HepG2 (cell line): ENCODE measurements at regions not wholly inside any gene's neighbourhood (a gene's known extent, or its start where the extent isn't known, plus 50 kb on each side); places are given as distances from the start of the nearest gene placed in this dataset.
A peak's percentile ranks its signal among the peaks of the same experiment; 100 is the strongest.

Source experiments
- BRCA1 ChIP-seq: sonication (generic); formaldehyde crosslinking; IDR thresholded peaks from 2 replicates; pipeline ENCODE4 v1.4.0; 2020; ENCODE audit warnings: missing genetic modification reagents
- CHCHD3 ChIP-seq: sonication (generic); formaldehyde crosslinking; IDR thresholded peaks from 2 replicates; pipeline ENCODE4 v1.8.0; 2022; ENCODE audit warnings: mild to moderate bottlenecking, missing genetic modification reagents, moderate library complexity
- FOSL1 ChIP-seq: sonication (generic); formaldehyde crosslinking; IDR thresholded peaks from 2 replicates; pipeline ENCODE4 v1.9.0; 2021; ENCODE audit warnings: missing genetic modification reagents, borderline replicate concordance
- HDAC1 ChIP-seq: sonication (generic); formaldehyde crosslinking; IDR thresholded peaks from 2 replicates; pipeline ENCODE4 v1.5.1; 2020; ENCODE audit warnings: mild to moderate bottlenecking, missing genetic modification reagents
- IRF2 ChIP-seq: IDR thresholded peaks from 2 replicates; pipeline ENCODE4 v1.6.1; 2018; ENCODE audit warnings: missing genetic modification reagents, missing compliant biosample characterization
- KMT2A ChIP-seq: sonication (generic); formaldehyde crosslinking; IDR thresholded peaks from 2 replicates; pipeline ENCODE4 v1.4.0; 2020; ENCODE audit warnings: missing genetic modification reagents
- MAX ChIP-seq: IDR thresholded peaks from 2 replicates; pipeline ENCODE4 v1.6.1; 2012; ENCODE audit warnings: inconsistent platforms
- SATB2 ChIP-seq: sonication (generic); formaldehyde crosslinking; IDR thresholded peaks from 2 replicates; pipeline ENCODE4 v1.5.0; 2020; ENCODE audit warnings: missing genetic modification reagents
- SETDB1 ChIP-seq: sonication (generic); formaldehyde crosslinking; IDR thresholded peaks from 2 replicates; pipeline ENCODE4 v1.5.1; 2020; ENCODE audit warnings: missing genetic modification reagents, mild to moderate bottlenecking, borderline replicate concordance
- SIX4 ChIP-seq: sonication (generic); formaldehyde crosslinking; IDR thresholded peaks from 2 replicates; pipeline ENCODE4 v1.4.0; 2020; ENCODE audit warnings: missing genetic modification reagents
- SOX13 ChIP-seq, 3 experiments: fragments of 450-650 bp in 1 of 3; sonication (generic) in 1 of 3; formaldehyde crosslinking in 1 of 3; IDR thresholded peaks in 2 of 3; conservative IDR thresholded peaks in 1 of 3; 2 replicates each; pipeline versions ENCODE4 v1.5.0 to v1.6.1; 2016 to 2020; ENCODE audit warnings: antibody characterized with exemption in 1 of 3, mild to moderate bottlenecking in 1 of 3, missing compliant biosample characterization in 1 of 3, missing genetic modification reagents in 1 of 3, moderate library complexity in 1 of 3
- SP5 ChIP-seq: IDR thresholded peaks from 2 replicates; pipeline ENCODE4 v1.6.1; 2016; ENCODE audit warnings: low read depth, borderline replicate concordance
- SRSF9 ChIP-seq: fragments of 200-400 bp; formaldehyde crosslinking; IDR thresholded peaks from 2 replicates; pipeline ENCODE4 v1.6.1; 2018; ENCODE audit warnings: borderline replicate concordance, mild to moderate bottlenecking, low read depth, low read length; ENCODE audit not compliant: insufficient read depth, poor library complexity, severe bottlenecking
- TARDBP ChIP-seq: sonication (generic); formaldehyde crosslinking; IDR thresholded peaks from 2 replicates; pipeline ENCODE4 v1.8.0; 2022; ENCODE audit warnings: mild to moderate bottlenecking, missing genetic modification reagents
- TBX2 ChIP-seq: sonication (generic); formaldehyde crosslinking; IDR thresholded peaks from 2 replicates; pipeline ENCODE4 v1.5.0; 2020; ENCODE audit warnings: missing genetic modification reagents, mild to moderate bottlenecking, borderline replicate concordance
- ZNF260 ChIP-seq: sonication (generic); formaldehyde crosslinking; IDR thresholded peaks from 2 replicates; pipeline ENCODE4 v1.4.0; 2020; ENCODE audit warnings: missing genetic modification reagents, low read depth, mild to moderate bottlenecking, borderline replicate concordance
- ZNF331 ChIP-seq: sonication (generic); formaldehyde crosslinking; IDR thresholded peaks from 2 replicates; pipeline ENCODE4 v1.4.0; 2020; ENCODE audit warnings: missing genetic modification reagents
- ZNF33B ChIP-seq: sonication (generic); formaldehyde crosslinking; IDR thresholded peaks from 2 replicates; pipeline ENCODE4 v1.5.1; 2020; ENCODE audit warnings: mild to moderate bottlenecking, missing genetic modification reagents
- ZNF34 ChIP-seq: sonication (generic); formaldehyde crosslinking; IDR thresholded peaks from 2 replicates; pipeline ENCODE4 v1.4.0; 2020; ENCODE audit warnings: mild to moderate bottlenecking, missing genetic modification reagents, borderline replicate concordance
- ZNF432 ChIP-seq: sonication (generic); formaldehyde crosslinking; IDR thresholded peaks from 2 replicates; pipeline ENCODE4 v1.5.0; 2020; ENCODE audit warnings: missing genetic modification reagents, mild to moderate bottlenecking, borderline replicate concordance
- ZNF557 ChIP-seq: sonication (generic); formaldehyde crosslinking; IDR thresholded peaks from 2 replicates; pipeline ENCODE4 v1.4.0; 2020; ENCODE audit warnings: missing genetic modification reagents
- TF ChIP-seq, protein P1 (sequence below): sonication (generic); formaldehyde crosslinking; IDR thresholded peaks from 2 replicates; pipeline ENCODE4 v1.8.1; 2023; ENCODE audit warnings: mild to moderate bottlenecking, missing genetic modification reagents, borderline replicate concordance
- TF ChIP-seq, protein P2 (sequence below): sonication (generic); formaldehyde crosslinking; IDR thresholded peaks from 2 replicates; pipeline ENCODE4 v1.5.0; 2020; ENCODE audit warnings: mild to moderate bottlenecking, missing genetic modification reagents, borderline replicate concordance
- TF ChIP-seq, protein P3 (sequence below): sonication (generic); formaldehyde crosslinking; IDR thresholded peaks from 2 replicates; pipeline ENCODE4 v1.4.0; 2020; ENCODE audit warnings: mild to moderate bottlenecking, low read depth, missing genetic modification reagents
- TF ChIP-seq, protein P4 (sequence below): sonication (generic); formaldehyde crosslinking; IDR thresholded peaks from 2 replicates; pipeline ENCODE4 v1.5.0; 2020; ENCODE audit warnings: mild to moderate bottlenecking, missing genetic modification reagents

DNA sequence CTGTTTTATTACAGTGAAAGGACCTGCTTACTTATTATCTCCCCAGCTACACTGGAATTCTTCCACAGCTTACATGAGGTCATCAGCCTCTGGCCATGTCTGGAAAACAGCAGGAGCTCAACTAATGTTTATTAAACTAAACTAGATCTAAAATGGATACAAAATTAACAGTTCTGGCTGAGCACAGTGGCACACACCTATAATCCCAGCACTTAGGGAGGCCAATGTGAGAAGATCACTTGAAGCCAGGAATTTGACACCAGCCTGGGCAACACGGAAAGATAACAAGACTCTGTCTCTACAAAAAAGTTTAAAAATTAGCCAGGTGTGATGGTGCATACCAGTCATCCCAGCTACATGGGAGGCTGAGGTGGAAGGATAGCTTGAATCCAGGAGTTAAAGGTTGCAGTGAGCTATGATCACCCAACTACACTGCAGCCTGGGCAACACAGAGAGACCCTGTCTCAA lies 220.8 kb upstream of the MARCKS start (continued):
- TF ChIP-seq ZNF557 = no peak
- TF ChIP-seq IRF2 = no peak
- no peak for TF ChIP-seq FOSL1 (CRISPR knock-in tag)
- no peak for TF ChIP-seq SOX13 (IDR thresholded peaks at IDR 0.05)
- TF ChIP-seq SOX13 (CRISPR knock-in tag; conservative IDR thresholded peaks at IDR 0.05 in 1 of 2, IDR thresholded peaks at IDR 0.05 in 1 of 2) = peak in 1 of 2 experiments; percentile 49; a peak in 2 of 4 replicates
- TF ChIP-seq HDAC1 (CRISPR knock-in tag) = no peak
- TF ChIP-seq BRCA1 (CRISPR knock-in tag) = no peak
- TF ChIP-seq, protein P1, sequence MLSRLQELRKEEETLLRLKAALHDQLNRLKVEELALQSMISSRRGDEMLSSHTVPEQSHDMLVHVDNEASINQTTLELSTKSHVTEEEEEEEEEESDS (CRISPR knock-in tag) = no peak
- TF ChIP-seq ZNF331 (CRISPR knock-in tag) = 0 out of 2 replicates have a peak, but pooled peaks have one; percentile 14
- no peak for TF ChIP-seq KMT2A
- no peak for TF ChIP-seq CHCHD3 (CRISPR knock-in tag)
- no peak for TF ChIP-seq SP5 (CRISPR knock-in tag)
- TF ChIP-seq, protein P2, sequence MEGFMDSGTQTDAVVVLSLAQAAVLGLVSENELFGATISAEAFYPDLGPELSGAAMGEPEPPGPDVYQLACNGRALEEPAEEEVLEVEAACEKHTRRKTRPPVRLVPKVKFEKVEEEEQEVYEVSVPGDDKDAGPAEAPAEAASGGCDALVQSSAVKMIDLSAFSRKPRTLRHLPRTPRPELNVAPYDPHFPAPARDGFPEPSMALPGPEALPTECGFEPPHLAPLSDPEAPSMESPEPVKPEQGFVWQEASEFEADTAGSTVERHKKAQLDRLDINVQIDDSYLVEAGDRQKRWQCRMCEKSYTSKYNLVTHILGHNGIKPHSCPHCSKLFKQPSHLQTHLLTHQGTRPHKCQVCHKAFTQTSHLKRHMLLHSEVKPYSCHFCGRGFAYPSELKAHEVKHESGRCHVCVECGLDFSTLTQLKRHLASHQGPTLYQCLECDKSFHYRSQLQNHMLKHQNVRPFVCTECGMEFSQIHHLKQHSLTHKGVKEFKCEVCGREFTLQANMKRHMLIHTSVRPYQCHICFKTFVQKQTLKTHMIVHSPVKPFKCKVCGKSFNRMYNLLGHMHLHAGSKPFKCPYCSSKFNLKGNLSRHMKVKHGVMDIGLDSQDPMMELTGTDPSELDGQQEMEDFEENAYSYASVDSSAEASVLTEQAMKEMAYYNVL (CRISPR knock-in tag) = no peak
- TF ChIP-seq, protein P3, sequence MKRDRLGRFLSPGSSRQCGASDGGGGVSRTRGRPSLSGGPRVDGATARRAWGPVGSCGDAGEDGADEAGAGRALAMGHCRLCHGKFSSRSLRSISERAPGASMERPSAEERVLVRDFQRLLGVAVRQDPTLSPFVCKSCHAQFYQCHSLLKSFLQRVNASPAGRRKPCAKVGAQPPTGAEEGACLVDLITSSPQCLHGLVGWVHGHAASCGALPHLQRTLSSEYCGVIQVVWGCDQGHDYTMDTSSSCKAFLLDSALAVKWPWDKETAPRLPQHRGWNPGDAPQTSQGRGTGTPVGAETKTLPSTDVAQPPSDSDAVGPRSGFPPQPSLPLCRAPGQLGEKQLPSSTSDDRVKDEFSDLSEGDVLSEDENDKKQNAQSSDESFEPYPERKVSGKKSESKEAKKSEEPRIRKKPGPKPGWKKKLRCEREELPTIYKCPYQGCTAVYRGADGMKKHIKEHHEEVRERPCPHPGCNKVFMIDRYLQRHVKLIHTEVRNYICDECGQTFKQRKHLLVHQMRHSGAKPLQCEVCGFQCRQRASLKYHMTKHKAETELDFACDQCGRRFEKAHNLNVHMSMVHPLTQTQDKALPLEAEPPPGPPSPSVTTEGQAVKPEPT (CRISPR knock-in tag) = no peak
- TF ChIP-seq SETDB1 (CRISPR knock-in tag) = no peak
- peak; percentile 93 for TF ChIP-seq SIX4
- no peak for TF ChIP-seq TARDBP (CRISPR knock-in tag)
- TF ChIP-seq ZNF33B = no peak
- TF ChIP-seq SRSF9 = no peak
- TF ChIP-seq ZNF34 (CRISPR knock-in tag) = no peak
- TF ChIP-seq TBX2 = peak; percentile 65; the same call in 1 of the 2 replicates
- TF ChIP-seq MAX = peak; percentile 35; the same call in 1 of the 2 replicates
- no peak for TF ChIP-seq ZNF432 (CRISPR knock-in tag)
- no peak for TF ChIP-seq ZNF260 (CRISPR knock-in tag)
- no peak for TF ChIP-seq SATB2 (CRISPR knock-in tag)
- TF ChIP-seq, protein P4, sequence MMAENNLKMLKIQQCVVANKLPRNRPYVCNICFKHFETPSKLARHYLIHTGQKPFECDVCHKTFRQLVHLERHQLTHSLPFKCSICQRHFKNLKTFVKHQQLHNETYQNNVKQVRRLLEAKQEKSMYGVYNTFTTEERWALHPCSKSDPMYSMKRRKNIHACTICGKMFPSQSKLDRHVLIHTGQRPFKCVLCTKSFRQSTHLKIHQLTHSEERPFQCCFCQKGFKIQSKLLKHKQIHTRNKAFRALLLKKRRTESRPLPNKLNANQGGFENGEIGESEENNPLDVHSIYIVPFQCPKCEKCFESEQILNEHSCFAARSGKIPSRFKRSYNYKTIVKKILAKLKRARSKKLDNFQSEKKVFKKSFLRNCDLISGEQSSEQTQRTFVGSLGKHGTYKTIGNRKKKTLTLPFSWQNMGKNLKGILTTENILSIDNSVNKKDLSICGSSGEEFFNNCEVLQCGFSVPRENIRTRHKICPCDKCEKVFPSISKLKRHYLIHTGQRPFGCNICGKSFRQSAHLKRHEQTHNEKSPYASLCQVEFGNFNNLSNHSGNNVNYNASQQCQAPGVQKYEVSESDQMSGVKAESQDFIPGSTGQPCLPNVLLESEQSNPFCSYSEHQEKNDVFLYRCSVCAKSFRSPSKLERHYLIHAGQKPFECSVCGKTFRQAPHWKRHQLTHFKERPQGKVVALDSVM (CRISPR knock-in tag) = peak; percentile 90
